OCI-LY7 (cell line): ENCODE measurements at regions not wholly inside any gene's neighbourhood (a gene's known extent, or its start where the extent isn't known, plus 50 kb on each side); places are given as distances from the start of the nearest gene placed in this dataset.

Experiments
- BruUV-seq: library from RNA; stranded (reverse); fragments of 400-500 nt; replicated peaks from 2 replicates; lab custom pipeline; 2021; lab: Mats Ljungman, UMichigan
- CTCF ChIA-PET: fragments of 300-600 bp; sonication (Branson Sonifier 250); formaldehyde crosslinking; loops from one replicate; lab custom pipeline; 2022; ENCODE audit warnings: antibody characterized with exemption; ENCODE audit not compliant: unreplicated experiment; lab: Charles Lee
- POLR2A ChIA-PET: fragments of 300-600 bp; sonication (Branson Sonifier 250); formaldehyde crosslinking; loops from one replicate; lab custom pipeline; 2022; ENCODE audit warnings: antibody characterized with exemption; lab: Charles Lee
- DNase-seq: peaks from one replicate; pipeline ENCODE4 v3.0.0-alpha.2; 2015; ENCODE audit warnings: low spot score
- H2AFZ ChIP-seq: fragments of 200-600 bp; sonication (generic), shearing (Covaris generic); 2 replicates; pipeline ENCODE4 v1.6.1; 2014; ENCODE audit warnings: mild to moderate bottlenecking, antibody characterized with exemption, low read length, moderate library complexity
- H3K27ac ChIP-seq: fragments of 200-600 bp; sonication (generic); 2 replicates; pipeline ENCODE4 v1.5.1; 2014; ENCODE audit warnings: mixed run types, low read depth, mild to moderate bottlenecking, moderate library complexity, low read length, inconsistent platforms; ENCODE audit not compliant: poor library complexity, severe bottlenecking
- H3K36me3 ChIP-seq: fragments of 200-600 bp; sonication (generic); 2 replicates; pipeline ENCODE4 v1.6.1; 2014; ENCODE audit warnings: mild to moderate bottlenecking, antibody characterized with exemption, low read length, moderate library complexity, mixed read lengths; ENCODE audit not compliant: insufficient read depth
- H3K4me1 ChIP-seq: fragments of 200-600 bp; sonication (generic); 2 replicates; pipeline ENCODE4 v1.5.1; 2014; ENCODE audit warnings: mild to moderate bottlenecking, low read length; ENCODE audit not compliant: insufficient read depth, poor library complexity, severe bottlenecking
- H3K4me2 ChIP-seq: fragments of 200-600 bp; sonication (generic); 2 replicates; pipeline ENCODE4 v1.6.1; 2014; ENCODE audit warnings: mild to moderate bottlenecking, low read length
- H3K4me3 ChIP-seq: fragments of 200-600 bp; sonication (generic); 2 replicates; pipeline ENCODE4 v1.5.1; 2014; ENCODE audit warnings: mild to moderate bottlenecking, low read depth, low read length; ENCODE audit not compliant: poor library complexity, severe bottlenecking
- H3K79me2 ChIP-seq: fragments of 200-600 bp; sonication (generic); 2 replicates; pipeline ENCODE4 v1.6.1; 2016; ENCODE audit warnings: low read depth, mild to moderate bottlenecking, low read length, moderate library complexity, mixed read lengths; ENCODE audit not compliant: insufficient read depth
- H3K9me2 ChIP-seq: fragments of 200-600 bp; sonication (generic); 2 replicates; pipeline ENCODE4 v1.6.1; 2016; ENCODE audit warnings: mild to moderate bottlenecking, low read length, mixed read lengths; ENCODE audit not compliant: insufficient read depth
- H3K9me3 ChIP-seq: fragments of 200-600 bp; sonication (generic); 2 replicates; pipeline ENCODE4 v1.6.1; 2014; ENCODE audit warnings: mild to moderate bottlenecking, mixed run types, low read length, mixed read lengths
- H4K20me1 ChIP-seq: fragments of 200-600 bp; sonication (generic); 2 replicates; pipeline ENCODE4 v1.6.1; 2014; ENCODE audit warnings: mild to moderate bottlenecking, antibody characterized with exemption, low read length, moderate library complexity, mixed read lengths; ENCODE audit not compliant: insufficient read depth
- EZH2phosphoT487 ChIP-seq: fragments of 200-600 bp; sonication (generic); IDR thresholded peaks from 2 replicates; pipeline ENCODE4 v1.6.1; 2018; ENCODE audit warnings: low read depth, borderline replicate concordance, mild to moderate bottlenecking, mixed run types, antibody characterized with exemption, low read length, moderate library complexity, mixed read lengths
- intact Hi-C: fragments of 100-400 bp; cut with micrococcal nuclease; formaldehyde crosslinking; loops from one replicate; pipeline ENCODE4 v1.10.0; 2022; ENCODE audit not compliant: unreplicated experiment
- TF ChIP-seq, protein P1 (sequence below): fragments of 200-600 bp; sonication (generic); conservative IDR thresholded peaks from 2 replicates; pipeline ENCODE4 v1.5.1; 2014; ENCODE audit warnings: mild to moderate bottlenecking, antibody characterized with exemption, low read length, moderate library complexity, mixed read lengths

DNA sequence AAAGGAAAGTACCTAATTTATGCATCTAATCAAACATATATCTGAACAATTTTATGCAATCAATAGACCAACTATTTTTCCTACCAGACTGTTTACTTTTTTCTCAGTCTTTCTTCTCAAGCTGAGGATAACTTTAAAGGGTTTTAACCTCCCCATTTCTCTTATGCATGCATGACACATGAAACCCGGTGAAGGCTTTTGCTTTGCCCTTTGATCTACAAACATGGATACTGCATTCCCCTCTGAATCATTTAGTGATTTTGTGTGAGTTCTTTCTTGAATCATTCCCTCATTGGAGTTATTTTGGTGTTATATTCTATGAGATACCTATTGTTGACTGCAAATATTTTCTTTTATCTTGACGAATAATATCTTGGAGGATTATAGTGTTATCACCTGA is 931.9 kb upstream of the CNTNAP5 start:
- no peaks in the 10 kb centered on the region for H3K4me1 ChIP-seq
- CTCF ChIA-PET: no interaction called here
- no peak overlapping the region for H3K4me2 ChIP-seq
- H3K79me2 ChIP-seq: no peaks in the 10 kb centered on the region
- H4K20me1 ChIP-seq: no peaks in the 10 kb centered on the region
- H3K27ac ChIP-seq: no peak overlapping the region
- no peak for DNase-seq
- H3K9me2 ChIP-seq: no peaks in the 10 kb centered on the region
- TF ChIP-seq, protein P1, sequence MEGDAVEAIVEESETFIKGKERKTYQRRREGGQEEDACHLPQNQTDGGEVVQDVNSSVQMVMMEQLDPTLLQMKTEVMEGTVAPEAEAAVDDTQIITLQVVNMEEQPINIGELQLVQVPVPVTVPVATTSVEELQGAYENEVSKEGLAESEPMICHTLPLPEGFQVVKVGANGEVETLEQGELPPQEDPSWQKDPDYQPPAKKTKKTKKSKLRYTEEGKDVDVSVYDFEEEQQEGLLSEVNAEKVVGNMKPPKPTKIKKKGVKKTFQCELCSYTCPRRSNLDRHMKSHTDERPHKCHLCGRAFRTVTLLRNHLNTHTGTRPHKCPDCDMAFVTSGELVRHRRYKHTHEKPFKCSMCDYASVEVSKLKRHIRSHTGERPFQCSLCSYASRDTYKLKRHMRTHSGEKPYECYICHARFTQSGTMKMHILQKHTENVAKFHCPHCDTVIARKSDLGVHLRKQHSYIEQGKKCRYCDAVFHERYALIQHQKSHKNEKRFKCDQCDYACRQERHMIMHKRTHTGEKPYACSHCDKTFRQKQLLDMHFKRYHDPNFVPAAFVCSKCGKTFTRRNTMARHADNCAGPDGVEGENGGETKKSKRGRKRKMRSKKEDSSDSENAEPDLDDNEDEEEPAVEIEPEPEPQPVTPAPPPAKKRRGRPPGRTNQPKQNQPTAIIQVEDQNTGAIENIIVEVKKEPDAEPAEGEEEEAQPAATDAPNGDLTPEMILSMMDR: no peak
- TF ChIP-seq EZH2phosphoT487: no peak
- H2AFZ ChIP-seq: no peak overlapping the region
- intact Hi-C loops: no loop called here
- H3K9me3 ChIP-seq: no peaks in the 10 kb centered on the region
- H3K36me3 ChIP-seq: no peaks in the 10 kb centered on the region
- BruUV-seq: no TSS peak
- H3K4me3 ChIP-seq: no peak overlapping the region
- POLR2A ChIA-PET: no interaction called here

GRCh38 chr2:123095219-123095835 is 929.8 kb upstream of the CNTNAP5 start:
- no TSS peak for BruUV-seq

GRCh38 chr2:123098619-123099018 is 926.5 kb upstream of the CNTNAP5 start:
- no peak for DNase-seq
- no peaks in the 10 kb centered on the region for H3K9me3 ChIP-seq
- no TSS peak for BruUV-seq
- no peak overlapping the region for H3K27ac ChIP-seq
- no peak overlapping the region for H3K4me3 ChIP-seq
- TF ChIP-seq EZH2phosphoT487: no peak
- TF ChIP-seq, protein P1: no peak
- intact Hi-C loops: no loop called here
- ChIA-PET POLR2A (no interaction called here), CTCF (no interaction called here)
- no peaks in the 10 kb centered on the region for H3K36me3 ChIP-seq
- no peaks in the 10 kb centered on the region for H3K4me1 ChIP-seq
- H3K9me2 ChIP-seq: no peaks in the 10 kb centered on the region
- H3K4me2 ChIP-seq: no peak overlapping the region
- H4K20me1 ChIP-seq: no peaks in the 10 kb centered on the region
- no peaks in the 10 kb centered on the region for H3K79me2 ChIP-seq
- H2AFZ ChIP-seq: no peak overlapping the region

More at GRCh38 chr2:123095219-123095835, 929.8 kb upstream of the CNTNAP5 start:
- no peak overlapping the region for H2AFZ ChIP-seq
- H3K4me2 ChIP-seq: no peak overlapping the region
- H3K4me1 ChIP-seq: no peaks in the 10 kb centered on the region
- intact Hi-C loops: no loop called here
- no peaks in the 10 kb centered on the region for H3K9me3 ChIP-seq
- H3K4me3 ChIP-seq: no peak overlapping the region
- H3K79me2 ChIP-seq: no peaks in the 10 kb centered on the region
- H3K9me2 ChIP-seq: no peaks in the 10 kb centered on the region
- POLR2A ChIA-PET: interaction anchor here (0.7 to 0.8 kb wide), 2 partner anchors 10 to 47 kb away, joined by 3 to 5 read pairs; no protein-coding TSS in a partner anchor
- no peak for DNase-seq
- CTCF ChIA-PET: no interaction called here
- TF ChIP-seq, protein P1: no peak
- no peak for TF ChIP-seq EZH2phosphoT487
- no peaks in the 10 kb centered on the region for H4K20me1 ChIP-seq
- no peak overlapping the region for H3K27ac ChIP-seq
- H3K36me3 ChIP-seq: no peaks in the 10 kb centered on the region
